ENCODE measurements at regions not wholly inside any gene's neighbourhood (a gene's known extent, or its start where the extent isn't known, plus 50 kb on each side); places are given as distances from the start of the nearest gene placed in this dataset.

DNA sequence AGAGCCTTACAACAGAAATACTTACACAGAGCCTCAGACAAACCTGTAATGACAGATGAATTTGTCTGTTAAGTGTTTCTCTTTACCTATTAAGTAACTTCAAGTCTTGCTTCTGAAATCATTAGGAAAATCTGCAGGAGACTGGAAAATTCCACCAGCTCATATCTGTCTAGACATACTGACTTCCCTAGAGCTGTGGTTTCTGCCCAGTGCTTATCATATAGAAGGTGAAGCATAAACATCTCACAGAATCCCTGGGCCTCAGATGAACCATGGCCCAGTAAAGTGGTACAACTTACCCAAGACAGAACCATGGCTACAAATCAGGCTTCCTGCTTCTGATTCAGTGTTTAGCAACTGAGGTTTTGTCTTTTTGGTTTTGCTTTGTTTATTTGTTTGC is 91.6 kb downstream of the EGLN3 start:
- H3K4me1 ChIP-seq (ENCODE audit: insufficient read depth), result peaks cover 15% of the 10 kb centered on the region
- no peaks in the 10 kb centered on the region for H3K79me2 ChIP-seq
- no peaks in the 10 kb centered on the region for H4K20me1 ChIP-seq (ENCODE audit: insufficient read depth, poor library complexity, severe bottlenecking)
- H3K9me2 ChIP-seq (replicated peaks; ENCODE audit: insufficient read depth), result no peaks in the 10 kb centered on the region
- no peaks in the 10 kb centered on the region for H3K36me3 ChIP-seq (replicated peaks; ENCODE audit: insufficient read depth, low read depth)
- no peaks in the 10 kb centered on the region for H3K27me3 ChIP-seq
- peak; percentile 55 for DNase-seq (ENCODE audit: low spot score)
- no peaks in the 10 kb centered on the region for H3K9me3 ChIP-seq (ENCODE audit: low read depth)
- no peak overlapping the region for H3K4me3 ChIP-seq
- TF ChIP-seq EZH2phosphoT487 (IDR thresholded peaks at IDR 0.05; ENCODE audit: low read depth, severe bottlenecking, unreplicated experiment) (no peak), EZH2 (IDR thresholded peaks at IDR 0.05; ENCODE audit: borderline replicate concordance) (no peak)
- TF ChIP-seq, protein P1, sequence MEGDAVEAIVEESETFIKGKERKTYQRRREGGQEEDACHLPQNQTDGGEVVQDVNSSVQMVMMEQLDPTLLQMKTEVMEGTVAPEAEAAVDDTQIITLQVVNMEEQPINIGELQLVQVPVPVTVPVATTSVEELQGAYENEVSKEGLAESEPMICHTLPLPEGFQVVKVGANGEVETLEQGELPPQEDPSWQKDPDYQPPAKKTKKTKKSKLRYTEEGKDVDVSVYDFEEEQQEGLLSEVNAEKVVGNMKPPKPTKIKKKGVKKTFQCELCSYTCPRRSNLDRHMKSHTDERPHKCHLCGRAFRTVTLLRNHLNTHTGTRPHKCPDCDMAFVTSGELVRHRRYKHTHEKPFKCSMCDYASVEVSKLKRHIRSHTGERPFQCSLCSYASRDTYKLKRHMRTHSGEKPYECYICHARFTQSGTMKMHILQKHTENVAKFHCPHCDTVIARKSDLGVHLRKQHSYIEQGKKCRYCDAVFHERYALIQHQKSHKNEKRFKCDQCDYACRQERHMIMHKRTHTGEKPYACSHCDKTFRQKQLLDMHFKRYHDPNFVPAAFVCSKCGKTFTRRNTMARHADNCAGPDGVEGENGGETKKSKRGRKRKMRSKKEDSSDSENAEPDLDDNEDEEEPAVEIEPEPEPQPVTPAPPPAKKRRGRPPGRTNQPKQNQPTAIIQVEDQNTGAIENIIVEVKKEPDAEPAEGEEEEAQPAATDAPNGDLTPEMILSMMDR (IDR thresholded peaks at IDR 0.05; ENCODE audit: poor library complexity), result no peak
- H3K4me2 ChIP-seq, result peak overlapping the region; percentile 14
- peak overlapping the region; percentile 15 for H3K27ac ChIP-seq
- H2AFZ ChIP-seq, result no peak overlapping the region

DNA sequence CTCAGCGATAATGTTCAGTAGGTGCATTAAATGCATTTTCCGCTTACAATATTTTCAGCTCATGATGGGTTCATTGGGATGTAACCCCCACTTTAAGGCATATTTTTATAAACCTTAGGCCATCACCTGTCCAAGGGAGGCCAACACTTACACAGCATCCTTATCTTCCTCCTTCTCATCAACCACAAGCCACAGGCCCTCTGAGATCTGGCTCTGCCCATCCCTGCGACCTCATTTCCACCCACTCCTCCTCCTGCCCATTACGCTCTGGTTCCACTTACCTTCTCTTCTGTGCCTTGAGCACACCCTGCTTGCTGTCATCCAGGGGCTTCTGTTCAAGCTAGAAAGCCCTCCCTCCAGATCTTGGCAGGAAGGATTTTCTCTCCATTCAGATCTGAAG is 93.2 kb downstream of the EGLN3 start:
- Histone ChIP-seq H2AFZ (no peak overlapping the region), H3K4me3 (no peak overlapping the region), H3K36me3 (replicated peaks; ENCODE audit: insufficient read depth, low read depth) (no peaks in the 10 kb centered on the region), H3K9me2 (replicated peaks; ENCODE audit: insufficient read depth) (no peaks in the 10 kb centered on the region), H3K27me3 (no peaks in the 10 kb centered on the region), H3K27ac (no peak overlapping the region), H3K9me3 (ENCODE audit: low read depth) (no peaks in the 10 kb centered on the region), H3K79me2 (no peaks in the 10 kb centered on the region), H3K4me2 (no peak overlapping the region), H4K20me1 (ENCODE audit: insufficient read depth, poor library complexity, severe bottlenecking) (no peaks in the 10 kb centered on the region), H3K4me1 (ENCODE audit: insufficient read depth) (peaks cover 15% of the 10 kb centered on the region)
- no peak for TF ChIP-seq EZH2phosphoT487 (IDR thresholded peaks at IDR 0.05; ENCODE audit: low read depth, severe bottlenecking, unreplicated experiment)
- TF ChIP-seq, protein P1 (IDR thresholded peaks at IDR 0.05; ENCODE audit: poor library complexity), result no peak
- WGBS (ENCODE audit: low lambda C conversion rate, missing lambda C conversion rate), result 89% methylated on average over 4 of the region's 4 CpGs
- no peak for DNase-seq (ENCODE audit: low spot score)

DNA sequence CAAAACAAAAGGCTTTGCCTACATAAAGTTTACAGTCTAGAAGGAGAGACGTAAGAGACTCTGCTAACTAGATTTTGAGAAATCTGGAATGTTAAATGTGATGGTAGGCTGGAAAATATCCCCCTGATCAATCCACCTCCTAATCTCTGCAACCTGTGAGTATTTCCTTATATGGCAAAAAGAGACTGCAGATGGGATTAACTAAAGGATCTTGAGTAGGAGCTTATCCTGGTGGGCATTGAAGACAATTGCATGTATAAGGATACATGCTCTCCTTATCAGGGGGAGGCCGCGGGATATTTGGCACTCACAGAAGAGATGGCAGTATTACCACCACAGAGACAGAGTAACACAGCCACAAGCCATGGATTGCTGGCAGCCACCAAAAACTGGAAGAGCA is 95.2 kb downstream of the EGLN3 start:
- H3K4me1 ChIP-seq (ENCODE audit: insufficient read depth), result peaks cover 15% of the 10 kb centered on the region
- TF ChIP-seq, protein P1 (IDR thresholded peaks at IDR 0.05; ENCODE audit: poor library complexity), result no peak
- no peak for TF ChIP-seq EZH2phosphoT487 (IDR thresholded peaks at IDR 0.05; ENCODE audit: low read depth, severe bottlenecking, unreplicated experiment)
- TF ChIP-seq EZH2 (IDR thresholded peaks at IDR 0.05; ENCODE audit: borderline replicate concordance), result no peak
- H3K4me3 ChIP-seq, result no peak overlapping the region
- WGBS (ENCODE audit: low lambda C conversion rate, missing lambda C conversion rate), result 92% methylated on average over 3 of the region's 3 CpGs
- no peaks in the 10 kb centered on the region for H3K79me2 ChIP-seq
- H3K27me3 ChIP-seq, result no peaks in the 10 kb centered on the region
- H2AFZ ChIP-seq, result no peak overlapping the region
- H3K9me2 ChIP-seq (replicated peaks; ENCODE audit: insufficient read depth), result no peaks in the 10 kb centered on the region
- H3K36me3 ChIP-seq (replicated peaks; ENCODE audit: insufficient read depth, low read depth), result no peaks in the 10 kb centered on the region
- H3K4me2 ChIP-seq, result no peak overlapping the region
- DNase-seq (ENCODE audit: low spot score), result no peak
- no peaks in the 10 kb centered on the region for H4K20me1 ChIP-seq (ENCODE audit: insufficient read depth, poor library complexity, severe bottlenecking)
- no peaks in the 10 kb centered on the region for H3K9me3 ChIP-seq (ENCODE audit: low read depth)
- no peak overlapping the region for H3K27ac ChIP-seq

Data from hepatocyte (in vitro differentiated cells).